Sigmoid colon (tissue), 6 donors: ENCODE measurements at regions not wholly inside any gene's neighbourhood (a gene's known extent, or its start where the extent isn't known, plus 50 kb on each side); places are given as distances from the start of the nearest gene placed in this dataset.

ENCODE experiments used
- DNase-seq: peaks from one replicate; pipeline ENCODE4 v3.0.0-alpha.2; 2019
- H3K27ac ChIP-seq, 4 donors: fragments of 200-600 bp; sonication (generic); one replicate each; pipeline ENCODE4 v1.5.1; 2016 to 2019; ENCODE audit warnings: mild to moderate bottlenecking in 1 of 4
- H3K27me3 ChIP-seq, 3 donors: fragments of 200-600 bp; sonication (generic); one replicate each; pipeline ENCODE4 v1.5.1; 2019; ENCODE audit warnings: mild to moderate bottlenecking in 1 of 3
- H3K36me3 ChIP-seq, 4 donors: fragments of 200-600 bp; sonication (generic); one replicate each; pipeline ENCODE4 v1.5.1; 2016 to 2019
- H3K4me1 ChIP-seq, 4 donors: fragments of 200-600 bp; sonication (generic); one replicate each; pipeline ENCODE4 v1.5.1; 2017 to 2019
- H3K4me3 ChIP-seq, 4 donors: fragments of 200-600 bp; sonication (generic); one replicate each; pipeline ENCODE4 v1.5.1; 2017 to 2019; ENCODE audit warnings: mild to moderate bottlenecking in 2 of 4, moderate library complexity in 1 of 4
- H3K9me3 ChIP-seq, 4 donors: fragments of 200-600 bp in 3 of 4; sonication (generic) in 3 of 4; one replicate each; pipeline versions ENCODE4 v1.5.1 to v1.6.1; 2013 to 2019
- CTCF ChIP-seq, 4 experiments: fragments of 450-650 bp in 3 of 4; fragments of 200-600 bp in 1 of 4; IDR thresholded peaks; one replicate each; pipeline ENCODE4 v1.5.1; 2016 to 2019; ENCODE audit warnings: antibody characterized with exemption in 4 of 4, mild to moderate bottlenecking in 3 of 4, moderate library complexity in 2 of 4
- EP300 ChIP-seq, 4 donors: sonication (generic); formaldehyde crosslinking; IDR thresholded peaks; one replicate each; pipeline ENCODE4 v1.6.1; 2017; ENCODE audit warnings: antibody characterized with exemption in 4 of 4
- POLR2A ChIP-seq, 2 donors: fragments of 450-650 bp; IDR thresholded peaks; one replicate each; pipeline ENCODE4 v1.6.1; 2016; ENCODE audit warnings: antibody characterized with exemption in 2 of 2, mild to moderate bottlenecking in 2 of 2, moderate library complexity in 2 of 2
- POLR2AphosphoS5 ChIP-seq, 4 donors: sonication (generic); formaldehyde crosslinking; IDR thresholded peaks; one replicate each; pipeline ENCODE4 v1.6.1; 2017; ENCODE audit warnings: antibody characterized with exemption in 4 of 4
- WGBS, 2 donors: extraction: QIAGEN DNeasy Blood & Tissue Kit; methylation state at CpG; one replicate each; pipeline ENCODE4 v1.1.7; 2013; 5-methylcytosine and 5-hydroxymethylcytosine counted together
- intact Hi-C: fragments of 100-400 bp; cut with DNase I; formaldehyde crosslinking; loops from one replicate; pipeline ENCODE4 v1.15.1; 2023
- donor health status: healthy with polysubstance abuse.
- donor health status: healthy.

- no peak for DNase-seq
- no peak overlapping the region for H3K4me3 ChIP-seq
- H3K9me3 ChIP-seq, result peaks cover 0 to 3% (median 0%) of the 10 kb centered on the region in 4 donors
- intact Hi-C loops, result no loop called here
- WGBS, 2 donors, result 19 to 43% methylated on average over 1 of the region's 1 CpG
- H3K27ac ChIP-seq, result no peak overlapping the region
- no peaks in the 10 kb centered on the region for H3K4me1 ChIP-seq
- H3K36me3 ChIP-seq, result no peaks in the 10 kb centered on the region
- no peaks in the 10 kb centered on the region for H3K27me3 ChIP-seq
- no peak for TF ChIP-seq POLR2A (IDR thresholded peaks at IDR 0.05)
- no peak for TF ChIP-seq EP300 (IDR thresholded peaks at IDR 0.05)
- no peak for TF ChIP-seq POLR2AphosphoS5 (IDR thresholded peaks at IDR 0.05)
- TF ChIP-seq CTCF (IDR thresholded peaks at IDR 0.05), result no peak
Observed at GRCh38 chr3:1535361-1535760, 442.5 kb downstream of the CNTN6 start.

GRCh38 chr3:1540686-1541085, 447.9 kb downstream of the CNTN6 start:
- TF ChIP-seq POLR2A (IDR thresholded peaks at IDR 0.05) (no peak), EP300 (IDR thresholded peaks at IDR 0.05) (no peak), CTCF (IDR thresholded peaks at IDR 0.05) (no peak), POLR2AphosphoS5 (IDR thresholded peaks at IDR 0.05) (no peak)
- WGBS, 2 donors, result 97 to 98% methylated on average over 1 of the region's 1 CpG
- Histone ChIP-seq H3K36me3 (no peaks in the 10 kb centered on the region), H3K4me3 (no peak overlapping the region), H3K27me3 (no peaks in the 10 kb centered on the region), H3K9me3 (peaks cover 0 to 3% (median 0%) of the 10 kb centered on the region in 4 donors), H3K4me1 (no peaks in the 10 kb centered on the region), H3K27ac (no peak overlapping the region)
- no peak for DNase-seq
- intact Hi-C loops, result no loop called here

GRCh38 chr3:1551741-1552140, 458.9 kb downstream of the CNTN6 start:
- DNase-seq, result no peak
- intact Hi-C loops, result no loop called here
- H3K36me3 ChIP-seq, result no peaks in the 10 kb centered on the region
- H3K27ac ChIP-seq, result no peak overlapping the region
- H3K4me3 ChIP-seq, result no peak overlapping the region
- no peaks in the 10 kb centered on the region for H3K9me3 ChIP-seq
- H3K4me1 ChIP-seq, result no peaks in the 10 kb centered on the region
- no peak for TF ChIP-seq POLR2A (IDR thresholded peaks at IDR 0.05)
- TF ChIP-seq EP300 (IDR thresholded peaks at IDR 0.05), result no peak
- no peak for TF ChIP-seq CTCF (IDR thresholded peaks at IDR 0.05)
- no peak for TF ChIP-seq POLR2AphosphoS5 (IDR thresholded peaks at IDR 0.05)
- WGBS, 2 donors, result 40 to 69% methylated on average over 2 of the region's 2 CpGs
- H3K27me3 ChIP-seq, result no peaks in the 10 kb centered on the region

- no peaks in the 10 kb centered on the region for H3K9me3 ChIP-seq
- intact Hi-C loops, result no loop called here
- no peaks in the 10 kb centered on the region for H3K27me3 ChIP-seq
- no peak for TF ChIP-seq POLR2A (IDR thresholded peaks at IDR 0.05)
- no peak for TF ChIP-seq EP300 (IDR thresholded peaks at IDR 0.05)
- no peak for TF ChIP-seq POLR2AphosphoS5 (IDR thresholded peaks at IDR 0.05)
- TF ChIP-seq CTCF (IDR thresholded peaks at IDR 0.05), result no peak
- H3K4me3 ChIP-seq, result no peak overlapping the region
- no peak for DNase-seq
- no peaks in the 10 kb centered on the region for H3K4me1 ChIP-seq
- H3K27ac ChIP-seq, result no peak overlapping the region
- no peaks in the 10 kb centered on the region for H3K36me3 ChIP-seq
- WGBS, 2 donors, result 15 to 61% methylated on average over 1 of the region's 1 CpG
Observed at GRCh38 chr3:1552831-1553230, 460.0 kb downstream of the CNTN6 start.

- Histone ChIP-seq H3K9me3 (peaks cover 0 to 3% (median 0%) of the 10 kb centered on the region in 4 donors), H3K36me3 (no peaks in the 10 kb centered on the region), H3K4me3 (no peak overlapping the region), H3K27me3 (no peaks in the 10 kb centered on the region), H3K4me1 (no peaks in the 10 kb centered on the region), H3K27ac (no peak overlapping the region)
- no peak for DNase-seq
- WGBS, 2 donors, result 81% methylated on average over 3 of the region's 3 CpGs
- intact Hi-C loops, result no loop called here
- TF ChIP-seq POLR2AphosphoS5 (IDR thresholded peaks at IDR 0.05) (no peak), CTCF (IDR thresholded peaks at IDR 0.05) (no peak), POLR2A (IDR thresholded peaks at IDR 0.05) (no peak), EP300 (IDR thresholded peaks at IDR 0.05) (no peak)
Observed at GRCh38 chr3:1561427-1561826, 468.6 kb downstream of the CNTN6 start.
